ENCODE measurements at regions not wholly inside any gene's neighbourhood (a gene's known extent, or its start where the extent isn't known, plus 50 kb on each side); places are given as distances from the start of the nearest gene placed in this dataset.
"Not testable (repeated sequence)": the region's sequence is repeated elsewhere in the genome, so short reads cannot be mapped to it uniquely, and the experiment has no call there.

- no peak for DNase-seq
Observed at GRCh38 chr1:224791362-224791941, 138.0 kb upstream of the DNAH14 start.

DNA sequence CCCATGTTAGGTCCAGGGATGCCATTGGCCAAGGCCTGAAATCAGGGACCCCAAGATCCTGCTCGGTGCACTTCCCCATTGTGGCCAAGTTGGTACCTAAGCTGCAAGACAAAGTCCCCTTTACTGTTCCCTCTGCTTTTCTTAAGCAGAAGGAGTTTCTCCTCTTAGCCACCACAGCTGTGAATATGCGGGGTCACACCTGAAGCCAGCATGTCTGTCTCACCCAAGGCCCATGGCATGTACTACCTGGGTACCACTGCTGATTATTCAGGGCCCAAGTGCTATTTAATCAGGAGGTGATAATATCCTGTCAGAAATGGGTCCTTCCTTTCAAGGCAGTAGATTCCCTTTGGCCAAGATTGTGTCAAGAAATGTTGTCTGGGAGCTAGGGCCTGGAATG is 133.9 kb upstream of the DNAH14 start:
- no peak for DNase-seq

DNA sequence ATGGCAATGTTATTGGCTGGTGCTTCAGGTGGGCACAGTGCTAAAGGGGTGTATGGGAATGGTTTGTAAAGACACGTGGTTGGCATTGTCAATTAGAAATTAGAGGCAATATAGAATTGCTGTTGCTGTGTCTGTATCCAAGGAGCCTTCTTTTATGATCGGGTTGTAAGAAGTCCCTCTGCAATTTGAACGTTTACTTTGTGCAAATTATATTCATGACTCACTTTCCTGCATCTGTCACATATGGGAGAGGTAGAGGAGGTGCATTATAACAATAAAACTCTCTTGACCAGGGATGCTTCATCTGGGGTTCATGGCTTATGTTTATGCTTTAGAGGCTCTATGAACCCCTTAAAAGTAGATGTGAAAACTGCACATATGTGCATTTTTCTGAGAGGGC is 130.4 kb upstream of the DNAH14 start:
- no peak for DNase-seq

DNA sequence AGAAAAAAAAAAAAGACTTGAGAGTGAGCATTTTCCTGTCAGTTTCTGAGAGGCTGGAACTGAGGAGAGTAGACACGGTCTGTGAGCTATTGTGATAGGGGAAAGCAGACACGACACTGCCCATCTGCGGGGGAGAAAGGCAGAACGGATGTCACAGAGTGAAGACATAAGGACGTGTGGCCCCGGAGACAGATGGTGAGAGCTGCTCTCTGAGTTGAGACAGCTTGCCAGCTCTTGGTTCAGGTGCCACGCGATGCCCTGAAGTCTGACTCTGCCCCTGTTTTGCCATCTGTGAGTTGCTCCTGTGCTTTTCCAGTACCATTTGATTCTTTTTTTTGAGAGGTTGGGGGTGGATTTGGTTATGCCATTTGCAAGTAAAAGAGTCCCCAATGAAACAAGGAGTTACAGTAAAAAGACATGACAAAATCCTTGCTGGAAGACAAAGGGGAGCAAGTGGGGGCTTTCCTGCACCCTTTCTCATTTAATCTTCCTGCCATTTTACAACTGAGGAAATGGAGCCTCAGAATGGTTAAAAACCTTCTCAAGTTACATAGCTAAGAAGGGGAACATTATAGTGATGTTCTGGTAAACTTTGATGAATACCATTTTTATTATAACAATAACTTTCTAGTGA is 128.9 kb upstream of the DNAH14 start:
- DNase-seq = no peak

GRCh38 chr1:224801844-224802490 is 127.5 kb upstream of the DNAH14 start:
- no peak for DNase-seq

- no peak for DNase-seq
Observed at GRCh38 chr1:224802617-224803016, 126.9 kb upstream of the DNAH14 start.

GRCh38 chr1:224804220-224804619 is 125.3 kb upstream of the DNAH14 start:
- no peak for DNase-seq

GRCh38 chr1:224805889-224806288 is 123.6 kb upstream of the DNAH14 start:
- DNase-seq = no peak

DNA sequence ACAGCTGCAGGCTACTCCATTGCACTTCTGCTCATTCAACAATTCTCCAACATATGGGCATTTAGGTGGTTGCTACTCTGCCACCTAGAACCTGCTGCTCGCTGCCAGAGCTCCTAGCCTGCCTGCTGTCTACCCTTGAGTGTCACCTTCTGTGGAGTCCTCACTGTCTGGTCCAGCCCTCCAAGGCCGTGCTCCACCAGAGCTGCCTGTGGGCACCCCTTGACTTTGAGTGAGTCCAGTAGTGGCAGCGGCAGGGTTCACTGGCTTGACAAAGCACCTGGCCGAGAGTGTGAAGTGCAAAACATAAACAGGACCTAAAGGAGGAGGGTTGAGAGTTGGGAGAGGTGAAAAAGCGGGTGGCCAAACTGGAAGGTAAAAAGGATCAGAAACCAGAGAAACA is 120.3 kb upstream of the DNAH14 start:
- no peak for DNase-seq

DNA sequence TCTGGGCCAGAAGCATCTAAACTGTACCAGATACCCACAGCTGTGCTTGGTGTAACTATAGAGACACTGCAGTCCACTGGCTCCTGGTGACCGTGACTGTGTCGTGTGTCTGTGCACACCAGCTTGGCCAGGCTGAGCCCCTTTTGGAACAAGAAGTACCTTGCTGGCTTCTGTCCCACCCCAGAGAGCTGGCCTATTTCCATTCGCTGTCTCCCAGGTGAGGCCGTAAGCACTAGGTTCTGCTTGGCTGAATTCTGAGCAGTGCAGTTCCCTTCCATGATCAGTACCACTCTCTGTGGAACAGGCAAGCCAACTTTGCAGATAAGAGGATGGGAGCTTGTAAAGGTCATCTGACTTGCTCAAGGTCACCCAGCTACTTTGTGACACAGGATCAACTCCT is 119.9 kb upstream of the DNAH14 start:
- no peak for DNase-seq

DNA sequence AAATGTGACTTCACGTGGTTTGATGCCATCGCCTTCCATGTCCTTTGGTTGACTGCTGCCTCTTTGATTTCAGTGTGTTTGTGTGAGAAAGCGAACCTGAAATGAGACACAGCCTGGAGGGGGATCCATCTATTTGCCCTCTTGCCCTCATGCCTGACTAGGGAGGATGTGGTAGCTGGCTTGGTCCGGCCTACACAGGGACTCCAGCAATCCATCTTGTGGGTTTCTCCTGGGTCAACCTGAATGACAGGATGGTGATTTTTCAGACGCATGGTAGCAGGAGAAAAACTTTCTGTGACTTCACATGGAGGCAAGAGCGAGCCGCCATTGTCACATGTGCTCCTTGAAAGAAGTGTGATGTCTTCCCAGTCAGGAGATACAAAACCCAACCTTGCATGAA is 117.9 kb upstream of the DNAH14 start:
- DNase-seq = peak; percentile 10

DNA sequence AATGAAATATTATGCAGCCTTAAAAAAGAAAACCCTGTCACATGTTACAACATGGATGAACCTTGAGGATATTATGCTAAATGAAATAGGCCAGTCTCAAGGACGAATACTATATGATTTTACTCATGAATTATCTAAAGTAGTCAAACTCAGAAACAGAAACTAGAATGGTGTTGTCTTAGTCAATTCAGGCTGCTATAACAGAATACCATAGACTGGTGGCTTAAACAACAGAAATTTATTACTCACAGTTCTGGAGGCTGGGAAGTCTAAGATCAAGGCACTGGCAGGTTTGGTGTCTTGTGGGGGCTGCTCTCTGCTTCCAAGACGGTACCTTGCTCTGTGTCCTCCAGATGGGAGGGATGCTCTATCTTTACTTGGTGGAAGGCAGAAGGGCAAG is 113.8 kb upstream of the DNAH14 start:
- DNase-seq = no peak

- DNase-seq = no peak
Observed at GRCh38 chr1:224816062-224816461, 113.4 kb upstream of the DNAH14 start.

DNA sequence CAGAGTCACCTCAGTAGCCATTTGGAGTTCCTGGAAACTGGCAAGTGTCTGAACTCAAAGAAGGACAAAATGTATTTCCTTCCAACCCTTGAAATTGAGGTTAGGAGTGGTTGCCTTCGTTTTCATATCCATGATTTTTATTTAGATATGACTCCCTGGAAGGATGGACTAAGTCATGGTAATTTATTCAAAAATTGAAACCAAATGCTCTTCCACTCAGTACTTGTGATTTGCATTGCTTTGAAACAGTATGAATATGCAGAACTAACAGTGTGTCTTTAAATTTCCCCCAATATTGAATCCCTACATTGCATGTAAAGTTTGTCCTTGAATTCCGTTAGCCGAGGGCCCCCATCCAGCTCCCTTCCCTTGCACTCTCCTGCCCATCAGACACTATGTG is 112.1 kb upstream of the DNAH14 start:
- DNase-seq = no peak

DNA sequence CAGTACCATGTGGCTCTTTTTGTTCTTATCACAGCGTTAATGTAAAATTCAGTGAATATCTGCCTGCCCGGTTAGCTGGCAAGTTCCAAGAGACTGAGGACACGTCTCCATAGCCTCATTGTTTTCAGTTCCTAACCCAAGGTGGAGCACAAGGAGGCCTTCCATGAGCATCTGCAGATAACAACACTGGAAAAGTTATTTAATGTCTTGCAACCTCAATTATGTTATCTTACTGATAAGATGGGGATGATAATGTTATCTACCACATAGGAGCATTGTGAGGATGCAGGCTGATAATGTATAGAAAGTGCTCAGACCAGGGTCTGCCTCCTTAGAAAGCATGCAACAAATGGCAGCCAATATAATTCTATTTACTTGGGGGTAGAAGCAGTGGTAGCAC is 109.6 kb upstream of the DNAH14 start:
- no peak for DNase-seq

GRCh38 chr1:224820341-224820740 is 109.1 kb upstream of the DNAH14 start:
- no peak for DNase-seq

- DNase-seq = not testable (repeated sequence)
Observed at GRCh38 chr1:224821751-224822150, 107.7 kb upstream of the DNAH14 start.

GRCh38 chr1:224825525-224826000 is 103.9 kb upstream of the DNAH14 start:
- no peak for DNase-seq

DNA sequence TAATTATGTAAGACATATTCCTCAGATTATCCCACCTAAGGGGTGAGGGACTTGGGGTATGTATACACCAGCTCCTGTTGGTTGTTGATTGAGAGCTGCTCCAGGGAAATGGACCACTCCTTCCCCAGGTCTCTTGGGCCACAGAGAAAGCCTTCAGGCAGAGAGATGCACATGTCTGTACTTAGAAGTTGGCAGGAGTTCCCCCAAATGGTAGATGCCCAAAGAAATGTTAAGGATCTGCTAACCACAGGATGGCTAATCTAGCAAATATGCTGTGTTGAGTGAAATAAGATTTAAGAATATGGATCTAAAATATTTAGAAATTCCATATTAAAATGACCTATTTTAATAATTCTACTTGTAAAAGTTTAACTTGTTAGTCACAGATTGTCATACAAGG is 100.8 kb upstream of the DNAH14 start:
- DNase-seq = no peak

DNA sequence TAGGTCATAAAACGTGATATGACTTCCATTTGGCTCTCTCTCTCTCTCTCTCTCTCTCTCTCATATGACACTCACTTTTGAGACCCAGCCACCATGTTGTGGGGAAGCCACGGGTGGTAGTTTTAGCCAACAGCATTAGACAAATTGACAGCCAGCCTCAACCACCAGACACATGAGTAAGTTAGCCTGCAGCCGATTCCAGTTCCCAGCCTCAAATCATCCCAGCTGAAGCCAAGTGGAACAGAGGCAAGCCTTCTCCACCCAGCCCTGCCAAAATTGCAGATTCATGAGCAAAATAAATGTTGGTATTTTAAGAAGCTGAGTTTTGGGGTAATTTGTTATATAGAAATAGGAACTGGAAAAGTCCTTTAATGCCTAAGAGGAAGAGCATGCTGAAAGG is 98.0 kb upstream of the DNAH14 start:
- no peak for DNase-seq

- DNase-seq = not testable (repeated sequence)
Observed at GRCh38 chr1:224839648-224840300, 89.7 kb upstream of the DNAH14 start.

DNA sequence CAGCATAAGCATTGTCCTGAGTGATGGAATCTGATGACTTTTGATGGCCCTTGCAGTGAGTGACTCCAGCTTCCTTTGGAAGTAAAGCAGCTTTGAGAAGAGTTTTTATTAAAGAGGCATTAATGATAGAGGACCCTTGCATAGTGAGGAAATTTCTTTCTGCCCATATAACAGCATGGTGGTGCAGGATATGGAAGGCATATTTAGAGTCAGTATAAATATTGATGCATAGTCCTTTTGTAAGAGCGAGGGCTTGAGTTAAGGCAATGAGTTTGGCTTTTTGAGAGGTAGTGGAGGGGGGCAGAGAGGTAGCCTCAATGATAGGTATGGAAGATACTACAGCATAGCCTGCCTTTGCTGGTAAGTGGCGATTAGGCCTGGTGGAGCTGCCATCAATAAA is 87.7 kb upstream of the DNAH14 start:
- not testable (repeated sequence) for DNase-seq

DNA sequence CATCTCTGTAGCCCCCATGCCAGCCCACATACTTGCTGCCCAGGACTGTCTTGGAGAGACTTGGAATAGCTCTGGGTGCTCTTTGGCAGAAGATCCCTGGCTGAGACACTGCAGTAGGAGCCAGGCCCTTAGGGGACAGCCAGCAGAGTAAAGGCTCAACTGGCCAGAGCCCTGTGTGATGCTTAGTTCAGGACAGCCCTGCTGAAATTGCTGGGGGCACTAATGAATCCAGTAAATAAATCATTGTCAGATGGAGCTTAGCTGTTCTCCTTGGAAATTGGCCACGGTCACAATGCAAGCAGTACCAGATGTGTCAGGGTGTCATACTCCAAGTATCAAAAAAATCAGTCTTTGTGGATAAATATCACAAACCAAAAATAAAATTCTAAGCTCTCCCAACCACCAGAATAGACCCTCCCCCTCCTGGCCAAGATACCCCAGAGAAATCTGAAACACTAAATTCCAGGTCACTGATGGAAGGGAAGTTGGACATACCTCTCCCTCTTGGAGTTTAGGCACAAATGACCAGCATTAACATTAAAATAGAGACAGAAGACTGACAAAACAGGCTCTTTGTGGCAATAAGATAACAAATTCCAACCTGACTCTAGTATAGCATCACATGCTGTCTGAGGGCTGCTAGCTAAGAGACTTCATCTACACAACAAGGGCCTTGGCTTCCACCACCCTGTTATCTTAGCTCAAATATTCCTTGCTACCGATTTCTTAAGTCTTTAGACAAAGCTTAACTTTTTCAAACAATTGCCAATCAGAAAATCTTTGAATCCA is 83.2 kb upstream of the DNAH14 start:
- no peak for DNase-seq

Data from right kidney (tissue), 1 donor.